ENCODE measurements at regions not wholly inside any gene's neighbourhood (a gene's known extent, or its start where the extent isn't known, plus 50 kb on each side); places are given as distances from the start of the nearest gene placed in this dataset.

DNA sequence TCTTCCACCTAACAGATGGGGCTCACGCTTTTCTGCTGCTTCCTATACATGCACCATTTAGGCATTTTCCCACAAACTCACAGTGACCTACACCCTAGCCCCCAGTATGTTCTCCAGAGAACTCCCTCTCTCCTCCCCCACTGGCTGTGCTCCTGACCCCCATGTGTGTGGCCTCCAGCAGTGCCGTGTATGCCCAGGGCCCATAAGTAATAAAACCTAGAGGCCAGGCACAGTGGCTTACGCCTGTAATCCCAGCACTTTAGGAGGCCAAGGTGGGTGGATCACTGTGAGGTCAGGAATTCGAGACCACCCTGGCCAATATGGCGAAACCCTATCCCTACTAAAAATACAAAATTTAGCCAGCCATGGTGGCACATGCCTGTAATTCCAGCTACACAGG lies 54.7 kb upstream of the NXT1 start:
- no peak for TF ChIP-seq CTCF (conservative IDR thresholded peaks at IDR 0.05)
- TF ChIP-seq ZFX (IDR thresholded peaks at IDR 0.05), result no peak
